IMR-90 (cell line): ENCODE measurements at regions not wholly inside any gene's neighbourhood (a gene's known extent, or its start where the extent isn't known, plus 50 kb on each side); places are given as distances from the start of the nearest gene placed in this dataset.

Experiments
- ATAC-seq: fragments of 200-7000 bp; cut with Tn5 transposase; 2 replicates; pipeline ENCODE4 v1.9.1; 2020; ENCODE audit warnings: low read depth, mild to moderate bottlenecking, moderate library complexity
- BruUV-seq: library from RNA; stranded (reverse); fragments of 400-500 nt; replicated peaks from 2 replicates; lab custom pipeline; 2021; lab: Mats Ljungman, UMichigan
- CTCF ChIA-PET: fragments of 300-600 bp; formaldehyde crosslinking; extraction: SDS; loops from one replicate; lab custom pipeline; 2021; ENCODE audit warnings: antibody characterized with exemption; lab: Yijun Ruan, JAX
- POLR2A ChIA-PET: fragments of 300-600 bp; sonication (Branson Sonifier 250); formaldehyde crosslinking; loops from one replicate; lab custom pipeline; 2022; ENCODE audit warnings: antibody characterized with exemption; ENCODE audit not compliant: unreplicated experiment; lab: Charles Lee
- DNase-seq: peaks from one replicate; pipeline ENCODE4 v3.0.0; 2013
- H2AFZ ChIP-seq: replicated peaks from 2 replicates; pipeline ENCODE3; 2013; ENCODE audit warnings: low read length, mild to moderate bottlenecking; ENCODE audit not compliant: poor library complexity
- H2AK5ac ChIP-seq: 2 replicates; pipeline ENCODE4 v1.6.1; 2013; ENCODE audit warnings: low read depth, low read length, inconsistent platforms
- H2AK9ac ChIP-seq: replicated peaks from 2 replicates; pipeline ENCODE3; 2013; ENCODE audit warnings: mild to moderate bottlenecking, low read depth, low read length, moderate library complexity; ENCODE audit not compliant: poor library complexity
- H2BK120ac ChIP-seq: 2 replicates; pipeline ENCODE4 v1.6.1; 2013; ENCODE audit warnings: low read depth, low read length, inconsistent platforms
- H2BK15ac ChIP-seq: 3 replicates; pipeline ENCODE4 v1.6.1; 2013; ENCODE audit warnings: low read depth, low read length, inconsistent platforms
- H2BK20ac ChIP-seq: 2 replicates; pipeline ENCODE4 v1.6.1; 2013; ENCODE audit warnings: low read depth, mild to moderate bottlenecking, inconsistent platforms, low read length, moderate library complexity
- H2BK5ac ChIP-seq: 2 replicates; pipeline ENCODE4 v1.6.1; 2013; ENCODE audit warnings: mild to moderate bottlenecking, low read depth, low read length, inconsistent platforms; ENCODE audit not compliant: poor library complexity, severe bottlenecking
- H3K14ac ChIP-seq: replicated peaks from 2 replicates; pipeline ENCODE4 v1.6.1; 2013; ENCODE audit warnings: low read depth, low read length, inconsistent platforms
- H3K18ac ChIP-seq: 2 replicates; pipeline ENCODE4 v1.6.1; 2013; ENCODE audit warnings: low read depth, low read length, control low read depth
- H3K23ac ChIP-seq: 2 replicates; pipeline ENCODE4 v1.6.1; 2013; ENCODE audit warnings: low read depth, low read length, inconsistent platforms
- H3K27ac ChIP-seq: 2 replicates; pipeline ENCODE4 v1.5.1; 2013; ENCODE audit warnings: mild to moderate bottlenecking, control low read depth, low read length; ENCODE audit not compliant: insufficient read depth
- H3K27me3 ChIP-seq: 2 replicates; pipeline ENCODE4 v1.6.1; 2013; ENCODE audit warnings: low read length; ENCODE audit not compliant: control insufficient read depth, insufficient read depth
- H3K36me3 ChIP-seq: 2 replicates; pipeline ENCODE4 v1.6.1; 2013; ENCODE audit warnings: low read length, mixed read lengths; ENCODE audit not compliant: control insufficient read depth, insufficient read depth
- H3K4ac ChIP-seq: 2 replicates; pipeline ENCODE4 v1.6.1; 2013; ENCODE audit warnings: low read depth, low read length, inconsistent platforms
- H3K4me1 ChIP-seq: 2 replicates; pipeline ENCODE4 v1.6.1; 2013; ENCODE audit warnings: low read length, mixed read lengths; ENCODE audit not compliant: control insufficient read depth, insufficient read depth
- H3K4me2 ChIP-seq: 2 replicates; pipeline ENCODE4 v1.6.1; 2013; ENCODE audit warnings: low read depth, mild to moderate bottlenecking, control low read depth, low read length, moderate library complexity
- H3K4me3 ChIP-seq: 2 replicates; pipeline ENCODE4 v1.5.1; 2013; ENCODE audit warnings: low read depth, mild to moderate bottlenecking, control low read depth, low read length, moderate library complexity; ENCODE audit not compliant: insufficient read depth
- H3K56ac ChIP-seq: 2 replicates; pipeline ENCODE4 v1.6.1; 2013; ENCODE audit warnings: low read length, inconsistent platforms; ENCODE audit not compliant: insufficient read depth; ENCODE audit errors: extremely low read depth
- H3K79me1 ChIP-seq, 2 experiments: 2 replicates each; pipeline ENCODE4 v1.6.1; 2013; ENCODE audit warnings: low read length in 2 of 2, inconsistent platforms in 1 of 2, low read depth in 1 of 2
- H3K9ac ChIP-seq: 2 replicates; pipeline ENCODE4 v1.6.1; 2013; ENCODE audit warnings: low read depth, low read length, control low read depth
- H3K9me1 ChIP-seq: 2 replicates; pipeline ENCODE4 v1.6.1; 2013; ENCODE audit warnings: low read length, inconsistent platforms; ENCODE audit not compliant: insufficient read depth
- H3K9me3 ChIP-seq: 2 replicates; pipeline ENCODE4 v1.6.1; 2013; ENCODE audit warnings: low read length; ENCODE audit not compliant: control insufficient read depth, insufficient read depth
- H4K20me1 ChIP-seq: 2 replicates; pipeline ENCODE4 v1.6.1; 2013; ENCODE audit warnings: low read length, inconsistent platforms; ENCODE audit not compliant: insufficient read depth
- H4K5ac ChIP-seq: 2 replicates; pipeline ENCODE4 v1.6.1; 2013; ENCODE audit warnings: mild to moderate bottlenecking, low read depth, low read length, control low read depth
- H4K8ac ChIP-seq, 2 experiments: 2 replicates each; pipeline ENCODE4 v1.6.1; 2013; ENCODE audit warnings: low read depth in 2 of 2, low read length in 2 of 2, control low read depth in 1 of 2, inconsistent platforms in 1 of 2
- H4K91ac ChIP-seq: 2 replicates; pipeline ENCODE4 v1.6.1; 2013; ENCODE audit warnings: low read depth, low read length, inconsistent platforms; ENCODE audit not compliant: insufficient read depth
- CEBPB ChIP-seq: IDR thresholded peaks from 2 replicates; pipeline ENCODE4 v1.6.1; 2012; ENCODE audit warnings: low read depth, low read length, improper control_type of control experiment
- CHD1 ChIP-seq: IDR thresholded peaks from 2 replicates; pipeline ENCODE4 v1.6.1; 2012; ENCODE audit warnings: low read depth, low read length, improper control_type of control experiment
- CTCF ChIP-seq: conservative IDR thresholded peaks from 2 replicates; pipeline ENCODE4 v1.5.1; 2012; ENCODE audit warnings: mild to moderate bottlenecking, low read depth, low read length, improper control_type of control experiment
- ELK1 ChIP-seq: fragments of 150-350 bp; IDR thresholded peaks from 2 replicates; pipeline ENCODE4 v1.6.1; 2016; ENCODE audit warnings: low read depth, mild to moderate bottlenecking, low read length, moderate library complexity, borderline replicate concordance
- FOS ChIP-seq: fragments of 150-350 bp; IDR thresholded peaks from 2 replicates; pipeline ENCODE4 v1.6.1; 2016; ENCODE audit warnings: low read depth, low read length
- MAFK ChIP-seq: IDR thresholded peaks from 2 replicates; pipeline ENCODE4 v1.6.1; 2012; ENCODE audit warnings: low read depth, low read length, improper control_type of control experiment
- MAZ ChIP-seq: IDR thresholded peaks from 2 replicates; pipeline ENCODE4 v1.6.1; 2012; ENCODE audit warnings: low read depth, mild to moderate bottlenecking, low read length, improper control_type of control experiment, moderate library complexity, borderline replicate concordance
- MXI1 ChIP-seq: IDR thresholded peaks from 2 replicates; pipeline ENCODE4 v1.6.1; 2012; ENCODE audit warnings: low read depth, mild to moderate bottlenecking, low read length, moderate library complexity, borderline replicate concordance
- NFE2L2 ChIP-seq: fragments of 150-350 bp; IDR thresholded peaks from 2 replicates; pipeline ENCODE4 v1.6.1; 2016; ENCODE audit warnings: low read depth, mild to moderate bottlenecking, low read length
- POLR2A ChIP-seq: IDR thresholded peaks from 2 replicates; pipeline ENCODE4 v1.6.1; 2012; ENCODE audit warnings: mild to moderate bottlenecking, low read depth, low read length
- RAD21 ChIP-seq: IDR thresholded peaks from 2 replicates; pipeline ENCODE4 v1.6.1; 2012; ENCODE audit warnings: low read length, improper control_type of control experiment
- RCOR1 ChIP-seq: IDR thresholded peaks from 2 replicates; pipeline ENCODE4 v1.6.1; 2012; ENCODE audit warnings: mild to moderate bottlenecking, low read length, improper control_type of control experiment; ENCODE audit not compliant: insufficient replicate concordance
- RFX5 ChIP-seq: IDR thresholded peaks from 2 replicates; pipeline ENCODE4 v1.8.0; 2012; ENCODE audit warnings: low read depth, mild to moderate bottlenecking, low read length, moderate library complexity
- SMC3 ChIP-seq: fragments of 150-350 bp; IDR thresholded peaks from 2 replicates; pipeline ENCODE4 v1.6.1; 2016; ENCODE audit warnings: low read depth, mild to moderate bottlenecking, antibody characterized with exemption, low read length, moderate library complexity
- WGBS, 2 experiments: methylation state at CpG; one replicate each; pipeline versions ENCODE4 v1.1.5 to v1.1.7; 2013; ENCODE audit warnings: missing lambda C conversion rate in 2 of 2; ENCODE audit not compliant: insufficient read length in 1 of 2; ENCODE audit errors: extremely low coverage in 2 of 2; 5-methylcytosine and 5-hydroxymethylcytosine counted together
- dilution Hi-C: fragments of 300-500 bp; cut with HindIII; formaldehyde crosslinking; loops from one replicate; pipeline ENCODE4 v1.14.3; 2018; ENCODE audit warnings: low sequenced_read_pairs; ENCODE audit not compliant: unreplicated experiment
- in situ Hi-C: fragments of 300-500 bp; cut with MboI; formaldehyde crosslinking; loops from 3 replicates; pipeline ENCODE4 v1.14.3; 2019; ENCODE audit warnings: low sequenced_read_pairs, inconsistent platforms, mixed read lengths
- intact Hi-C: fragments of 100-400 bp; cut with micrococcal nuclease; formaldehyde crosslinking; loops from 2 replicates; pipeline ENCODE4 v1.10.0; 2022
- TF ChIP-seq, protein P1 (sequence below): fragments of 150-350 bp; IDR thresholded peaks from 2 replicates; pipeline ENCODE4 v1.6.1; 2017; ENCODE audit warnings: mild to moderate bottlenecking, antibody characterized with exemption, low read length, low read depth

- Histone ChIP-seq H3K4ac (peak overlapping the region; percentile 74), H3K9me1 (peaks cover 14% of the 10 kb centered on the region), H2AFZ (no peak overlapping the region), H3K27me3 (no peaks in the 10 kb centered on the region), H2BK5ac (no peak overlapping the region), H3K79me1 (no peaks in the 10 kb centered on the region), H3K9me3 (no peaks in the 10 kb centered on the region), H3K4me3 (no peak overlapping the region), H2BK15ac (peak overlapping the region; percentile 59; the same call in 2 of the 3 replicates), H4K20me1 (no peaks in the 10 kb centered on the region), H3K36me3 (no peaks in the 10 kb centered on the region), H3K56ac (no peak overlapping the region), H3K4me2 (no peak overlapping the region), H3K27ac (no peak overlapping the region), H4K5ac (no peak overlapping the region), H2AK5ac (peak overlapping the region; percentile 76), H3K18ac (peak overlapping the region; percentile 53; the same call in 1 of the 2 replicates), H4K8ac (peak overlapping the region in 1 of 2 experiments; percentile 14; a peak in 1 of 4 replicates), H3K14ac (peak overlapping the region; percentile 62; the same call in 1 of the 2 replicates), H2AK9ac (no peak overlapping the region), H3K4me1 (peaks cover 16% of the 10 kb centered on the region), H3K23ac (no peak overlapping the region), H2BK20ac (peak overlapping the region; percentile 14; the same call in 1 of the 2 replicates), H2BK120ac (peak overlapping the region; percentile 60; the same call in 1 of the 2 replicates), H3K9ac (no peak overlapping the region), H4K91ac (peak overlapping the region; percentile 56)
- intact Hi-C loops = no loop called here
- in situ Hi-C loops = no loop called here
- dilution Hi-C loops = no loop called here
- CTCF ChIA-PET = no interaction called here
- WGBS, 2 experiments = 87% methylated on average over 4 of the region's 8 CpGs; no CpG with 5 or more reads in 1 of the 2 experiments
- ATAC-seq = no peak
- POLR2A ChIA-PET = no interaction called here
- BruUV-seq = no TSS peak
- no peak for DNase-seq
- TF ChIP-seq RFX5 (no peak), CHD1 (no peak), SMC3 (no peak), ELK1 (no peak), MAZ (no peak), MXI1 (no peak), RCOR1 (no peak), MAFK (no peak), POLR2A (no peak), RAD21 (no peak), NFE2L2 (no peak), CEBPB (no peak), FOS (no peak), CTCF (no peak)
- TF ChIP-seq, protein P1, sequence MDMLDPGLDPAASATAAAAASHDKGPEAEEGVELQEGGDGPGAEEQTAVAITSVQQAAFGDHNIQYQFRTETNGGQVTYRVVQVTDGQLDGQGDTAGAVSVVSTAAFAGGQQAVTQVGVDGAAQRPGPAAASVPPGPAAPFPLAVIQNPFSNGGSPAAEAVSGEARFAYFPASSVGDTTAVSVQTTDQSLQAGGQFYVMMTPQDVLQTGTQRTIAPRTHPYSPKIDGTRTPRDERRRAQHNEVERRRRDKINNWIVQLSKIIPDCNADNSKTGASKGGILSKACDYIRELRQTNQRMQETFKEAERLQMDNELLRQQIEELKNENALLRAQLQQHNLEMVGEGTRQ = no peak
These were observed 208.3 kb downstream of the TOMM20 start for GRCh38 chr1:234920136-234920842.
